Activated CD4-positive, alpha-beta T cell treated with anti-CD3 and anti-CD28 coated beads, Interleukin-2, amount 10 ng/mL, durations not matched to agents 7 days and 5 days (primary cell): ENCODE measurements at regions not wholly inside any gene's neighbourhood (a gene's known extent, or its start where the extent isn't known, plus 50 kb on each side); places are given as distances from the start of the nearest gene placed in this dataset.
"Not testable (repeated sequence)": the region's sequence is repeated elsewhere in the genome, so short reads cannot be mapped to it uniquely, and the experiment has no call there.

Source experiments
- CTCF ChIA-PET: fragments of 350-600 bp; sonication (Branson Sonifier 250); formaldehyde crosslinking; loops from one replicate; lab custom pipeline; 2021; ENCODE audit warnings: antibody characterized with exemption; lab: Charles Lee
- POLR2A ChIA-PET: fragments of 350-600 bp; sonication (Branson Sonifier 250); formaldehyde crosslinking; loops from one replicate; lab custom pipeline; 2021; ENCODE audit warnings: antibody characterized with exemption; lab: Charles Lee
- DNase-seq: peaks from one replicate; pipeline ENCODE4 v3.0.0-alpha.2; 2020
- H3K27ac Mint-ChIP-seq: one replicate; pipeline ENCODE4 v1.8.0; 2021; ENCODE audit warnings: mild to moderate bottlenecking, moderate library complexity, mixed read lengths
- H3K27me3 Mint-ChIP-seq: one replicate; pipeline ENCODE4 v1.8.0; 2021; ENCODE audit warnings: mixed read lengths
- H3K36me3 Mint-ChIP-seq: one replicate; pipeline ENCODE4 v1.8.0; 2021; ENCODE audit warnings: low read depth, mixed read lengths
- H3K4me1 Mint-ChIP-seq: one replicate; pipeline ENCODE4 v1.8.0; 2021; ENCODE audit warnings: mixed read lengths
- H3K4me3 Mint-ChIP-seq: one replicate; pipeline ENCODE4 v1.8.0; 2021; ENCODE audit warnings: mild to moderate bottlenecking, moderate library complexity, mixed read lengths
- H3K9me3 Mint-ChIP-seq: one replicate; pipeline ENCODE4 v1.8.0; 2021; ENCODE audit warnings: mixed read lengths

DNA sequence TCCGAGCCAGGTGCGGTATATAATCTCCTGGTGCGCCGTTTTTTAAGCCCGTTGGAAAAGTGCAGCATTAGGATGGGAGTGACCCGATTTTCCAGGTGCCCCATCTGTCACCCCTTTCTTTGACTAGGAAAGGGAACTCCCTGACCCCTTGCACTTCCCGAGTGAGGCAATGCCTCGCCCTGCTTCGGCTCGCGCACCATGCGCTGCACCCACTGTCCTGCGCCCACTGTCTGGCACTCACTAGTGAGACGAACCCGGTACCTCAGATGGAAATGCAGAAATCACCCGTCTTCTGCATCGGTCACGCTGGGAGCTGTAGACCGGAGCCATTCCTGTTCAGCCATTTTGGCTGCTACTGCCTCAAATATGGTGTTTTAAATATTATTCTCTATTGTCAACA, 198.0 kb downstream of the MEIS1 start:
- H3K4me1 Mint-ChIP-seq, H3K9me3 Mint-ChIP-seq, H3K27me3 Mint-ChIP-seq, H3K27ac Mint-ChIP-seq, H3K36me3 Mint-ChIP-seq, DNase-seq, CTCF ChIA-PET, H3K4me3 Mint-ChIP-seq, POLR2A ChIA-PET: not testable (repeated sequence)

DNA sequence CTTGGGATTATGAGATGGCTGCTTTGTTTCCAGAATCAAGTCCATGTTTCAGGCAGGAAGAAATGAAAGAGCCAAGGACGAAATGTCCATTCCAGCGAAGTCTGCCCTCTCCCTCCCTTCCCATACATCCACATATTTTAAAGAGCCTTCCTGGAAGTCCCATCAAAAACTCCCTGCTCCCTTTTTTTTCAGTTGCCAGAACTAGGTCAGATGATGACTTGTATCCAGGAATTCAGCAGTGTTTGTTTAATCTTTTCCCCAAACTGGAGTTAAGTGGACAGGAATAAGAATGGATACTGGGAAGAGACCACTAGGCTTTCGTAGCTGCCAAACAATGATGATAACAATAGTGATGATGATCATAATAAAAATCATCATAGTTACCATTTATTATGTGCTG, 198.7 kb downstream of the MEIS1 start:
- POLR2A ChIA-PET, result no interaction called here
- H3K27ac Mint-ChIP-seq, result no peak overlapping the region
- no peak for DNase-seq

DNA sequence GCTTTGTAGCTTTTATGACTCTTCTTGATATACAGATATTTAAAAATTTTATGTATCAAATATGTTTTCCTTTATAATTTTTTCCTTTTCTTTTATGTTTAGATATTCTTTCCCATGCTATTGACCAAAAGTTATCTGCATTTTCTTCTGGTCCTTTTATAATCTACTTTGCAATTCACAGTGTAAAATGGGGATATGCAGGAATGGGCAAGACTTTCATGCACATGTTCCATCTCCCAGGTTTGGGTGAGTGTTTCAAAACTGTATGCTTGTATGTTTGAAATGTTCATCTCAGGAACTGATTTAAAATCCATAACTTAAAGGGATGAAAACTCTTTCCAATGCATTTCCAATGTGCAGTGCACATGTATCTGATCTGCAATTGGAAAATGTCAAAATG, 199.9 kb downstream of the MEIS1 start:
- ChIA-PET POLR2A (no interaction called here), CTCF (no interaction called here)
- Mint-ChIP-seq H3K36me3 (no peaks in the 10 kb centered on the region), H3K4me3 (no peak overlapping the region), H3K27ac (no peak overlapping the region), H3K4me1 (no peaks in the 10 kb centered on the region), H3K27me3 (no peaks in the 10 kb centered on the region), H3K9me3 (peaks cover 2% of the 10 kb centered on the region)
- DNase-seq, result no peak

More for the DNA sequence above, 198.7 kb downstream of the MEIS1 start:
- H3K36me3 Mint-ChIP-seq, result no peaks in the 10 kb centered on the region
- H3K27me3 Mint-ChIP-seq, result no peaks in the 10 kb centered on the region
- CTCF ChIA-PET, result no interaction called here
- no peaks in the 10 kb centered on the region for H3K4me1 Mint-ChIP-seq
- no peak overlapping the region for H3K4me3 Mint-ChIP-seq
- H3K9me3 Mint-ChIP-seq, result peaks cover 2% of the 10 kb centered on the region

DNA sequence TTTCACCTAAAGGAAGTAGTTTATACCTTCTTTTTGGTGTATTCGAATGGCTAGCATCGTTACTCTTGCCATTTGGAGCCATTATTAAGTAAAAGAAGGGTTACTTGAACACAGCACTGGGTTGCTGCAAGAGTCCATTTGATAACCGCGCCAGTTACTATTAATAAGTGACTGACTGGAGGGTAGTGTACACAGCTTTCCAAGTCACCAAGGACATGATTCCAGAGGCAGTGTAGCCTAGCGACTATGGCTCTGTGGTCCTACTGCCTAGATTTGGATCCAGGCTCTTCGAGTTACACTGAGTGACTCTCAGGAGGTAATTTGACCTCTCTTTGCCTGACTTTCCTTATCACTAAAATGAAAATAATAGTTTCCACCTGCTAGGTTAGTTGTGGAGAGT, 206.8 kb downstream of the MEIS1 start:
- no peak for DNase-seq
- ChIA-PET CTCF (no interaction called here), POLR2A (no interaction called here)
- no peaks in the 10 kb centered on the region for H3K36me3 Mint-ChIP-seq
- no peak overlapping the region for H3K27ac Mint-ChIP-seq
- H3K4me1 Mint-ChIP-seq, result no peaks in the 10 kb centered on the region
- no peaks in the 10 kb centered on the region for H3K27me3 Mint-ChIP-seq
- H3K9me3 Mint-ChIP-seq, result no peaks in the 10 kb centered on the region
- H3K4me3 Mint-ChIP-seq, result no peak overlapping the region

DNA sequence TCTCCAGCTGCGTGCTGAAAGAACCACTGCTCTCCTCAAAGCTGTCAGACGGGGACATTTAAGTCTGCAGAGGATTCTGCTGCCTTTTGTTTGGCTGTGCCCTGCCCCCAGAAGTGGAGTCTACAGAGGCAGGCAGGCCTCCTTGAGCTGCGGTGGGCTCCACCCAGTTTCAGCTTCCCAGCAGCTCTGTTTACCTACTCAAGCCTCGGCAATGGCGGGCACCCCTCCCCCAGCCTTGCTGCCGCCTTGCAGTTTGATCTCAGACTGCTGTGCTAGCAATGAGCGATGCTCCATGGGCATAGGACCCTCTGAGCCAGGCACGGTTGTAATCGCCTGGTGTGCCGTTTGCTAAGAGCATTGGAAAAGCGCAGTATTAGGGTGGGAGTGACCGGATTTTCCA, 213.2 kb downstream of the MEIS1 start:
- H3K4me3 Mint-ChIP-seq, H3K4me1 Mint-ChIP-seq, H3K27me3 Mint-ChIP-seq, DNase-seq, POLR2A ChIA-PET, H3K9me3 Mint-ChIP-seq, H3K27ac Mint-ChIP-seq, CTCF ChIA-PET, H3K36me3 Mint-ChIP-seq: not testable (repeated sequence)

DNA sequence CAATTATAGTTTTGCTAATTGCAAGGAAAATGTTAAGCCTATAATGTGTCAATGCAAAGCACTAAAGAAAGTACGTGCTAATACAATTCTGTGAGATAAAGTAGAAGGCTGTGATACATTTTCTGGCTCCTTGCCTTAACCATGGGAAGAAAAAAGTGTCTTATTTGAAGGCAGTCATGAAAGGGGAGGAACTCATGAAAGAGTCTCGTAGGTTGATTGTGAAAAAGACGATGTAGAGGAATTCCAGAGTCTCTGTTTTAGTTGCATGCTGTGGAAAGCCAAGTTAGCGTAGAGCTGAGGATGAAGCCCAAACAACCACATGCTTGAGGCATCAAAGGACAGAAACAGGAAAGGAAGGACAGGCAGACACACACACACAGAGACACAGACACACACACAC, 214.1 kb downstream of the MEIS1 start:
- Mint-ChIP-seq H3K27me3 (no peaks in the 10 kb centered on the region), H3K9me3 (no peaks in the 10 kb centered on the region), H3K36me3 (no peaks in the 10 kb centered on the region), H3K4me3 (no peak overlapping the region), H3K27ac (no peak overlapping the region), H3K4me1 (no peaks in the 10 kb centered on the region)
- CTCF ChIA-PET, result no interaction called here
- DNase-seq, result no peak
- POLR2A ChIA-PET, result no interaction called here

DNA sequence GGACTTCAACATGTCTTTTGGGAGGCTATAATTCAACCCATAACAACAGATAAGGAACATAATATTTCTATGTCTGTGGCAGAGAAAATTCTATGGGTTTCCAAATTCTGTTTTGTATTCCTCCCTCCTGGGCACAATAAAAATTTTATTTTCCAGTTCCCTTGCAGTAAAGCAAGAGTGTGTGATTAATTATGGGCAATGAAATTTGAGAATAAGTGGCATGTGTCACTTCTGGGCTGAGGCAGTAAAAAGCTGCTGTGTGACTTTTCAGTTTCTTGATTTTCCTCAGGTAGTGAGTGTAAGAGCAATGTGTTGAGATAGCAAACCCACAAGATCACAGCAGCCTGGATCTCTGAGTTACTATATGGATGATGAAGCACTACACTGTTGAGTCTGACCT, 216.4 kb downstream of the MEIS1 start:
- no peak overlapping the region for H3K27ac Mint-ChIP-seq
- no peak overlapping the region for H3K4me3 Mint-ChIP-seq
- DNase-seq, result no peak
- CTCF ChIA-PET, result no interaction called here
- POLR2A ChIA-PET, result no interaction called here
- no peaks in the 10 kb centered on the region for H3K9me3 Mint-ChIP-seq
- no peaks in the 10 kb centered on the region for H3K27me3 Mint-ChIP-seq
- H3K4me1 Mint-ChIP-seq, result no peaks in the 10 kb centered on the region
- no peaks in the 10 kb centered on the region for H3K36me3 Mint-ChIP-seq

DNA sequence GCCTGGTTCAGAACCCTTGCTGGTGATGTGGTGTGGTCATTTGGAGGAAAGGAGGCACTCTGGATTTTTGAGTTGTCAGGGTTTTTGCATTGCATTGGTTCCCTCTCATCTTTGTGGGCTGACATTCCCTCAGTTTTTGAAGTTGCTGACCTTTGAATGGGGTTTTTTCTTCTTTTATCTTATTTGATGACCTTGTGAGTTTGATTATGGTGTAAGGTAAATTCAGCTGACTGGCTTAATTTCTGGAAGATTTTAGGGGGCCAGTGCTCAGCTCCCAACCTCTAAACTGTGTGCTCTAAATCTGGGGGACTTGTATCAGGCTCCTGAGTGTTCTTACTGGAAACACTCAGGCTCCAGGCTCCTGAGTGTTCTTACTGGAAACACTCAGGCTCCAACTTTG, 225.9 kb downstream of the MEIS1 start:
- no peaks in the 10 kb centered on the region for H3K4me1 Mint-ChIP-seq
- no peaks in the 10 kb centered on the region for H3K9me3 Mint-ChIP-seq
- ChIA-PET CTCF (no interaction called here), POLR2A (no interaction called here)
- no peaks in the 10 kb centered on the region for H3K27me3 Mint-ChIP-seq
- no peak overlapping the region for H3K27ac Mint-ChIP-seq
- H3K36me3 Mint-ChIP-seq, result no peaks in the 10 kb centered on the region
- no peak overlapping the region for H3K4me3 Mint-ChIP-seq
- no peak for DNase-seq

DNA sequence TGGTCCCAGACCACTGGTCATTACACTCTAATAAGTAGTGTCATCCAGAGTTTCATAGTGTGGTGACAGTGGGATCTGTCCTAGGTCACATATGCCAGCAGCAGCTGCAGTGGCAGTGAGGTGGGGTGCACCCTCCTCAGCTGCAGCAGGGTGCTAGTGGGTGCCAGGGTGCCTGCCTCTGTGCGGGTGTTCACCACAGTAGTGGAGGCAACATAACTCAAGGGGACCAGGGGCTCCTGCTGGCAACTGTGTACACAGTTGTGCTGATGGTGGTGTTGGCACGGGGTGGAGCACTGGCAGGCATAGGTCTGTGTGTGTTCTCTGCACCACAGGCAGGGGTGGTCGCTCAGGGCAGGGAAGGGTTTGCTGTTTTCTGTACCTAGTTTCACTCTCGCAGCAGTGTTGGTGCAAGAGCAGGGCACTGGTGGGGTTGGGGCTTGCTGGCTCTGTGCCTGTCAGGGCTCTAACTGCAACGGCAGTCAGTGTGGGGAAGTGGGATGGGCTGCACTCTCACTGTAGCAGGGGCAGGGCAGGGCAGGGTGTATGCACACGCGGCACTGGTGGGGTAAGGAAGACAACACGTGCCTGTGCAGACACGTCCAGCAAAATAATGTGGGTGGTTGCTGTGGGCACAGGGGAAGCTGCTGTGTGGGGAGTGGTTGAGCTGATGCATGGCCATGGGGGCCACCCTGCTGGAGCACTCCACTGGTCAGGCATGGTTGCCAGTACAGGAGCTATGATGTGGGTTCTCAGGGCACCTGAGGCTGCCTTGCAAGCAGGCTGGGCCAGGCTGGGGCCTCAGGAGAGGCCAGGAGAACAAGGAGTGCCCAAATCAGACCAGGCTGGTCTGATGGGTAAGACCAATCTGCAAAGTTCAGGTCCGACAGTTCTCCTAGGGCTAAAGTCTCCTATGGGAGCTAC, 226.6 kb downstream of the MEIS1 start:
- DNase-seq, result no peak
- H3K27ac Mint-ChIP-seq, result no peak overlapping the region
- no peaks in the 10 kb centered on the region for H3K9me3 Mint-ChIP-seq
- H3K4me1 Mint-ChIP-seq, result no peaks in the 10 kb centered on the region
- POLR2A ChIA-PET, result no interaction called here
- no peaks in the 10 kb centered on the region for H3K36me3 Mint-ChIP-seq
- CTCF ChIA-PET, result no interaction called here
- no peak overlapping the region for H3K4me3 Mint-ChIP-seq
- H3K27me3 Mint-ChIP-seq, result no peaks in the 10 kb centered on the region

DNA sequence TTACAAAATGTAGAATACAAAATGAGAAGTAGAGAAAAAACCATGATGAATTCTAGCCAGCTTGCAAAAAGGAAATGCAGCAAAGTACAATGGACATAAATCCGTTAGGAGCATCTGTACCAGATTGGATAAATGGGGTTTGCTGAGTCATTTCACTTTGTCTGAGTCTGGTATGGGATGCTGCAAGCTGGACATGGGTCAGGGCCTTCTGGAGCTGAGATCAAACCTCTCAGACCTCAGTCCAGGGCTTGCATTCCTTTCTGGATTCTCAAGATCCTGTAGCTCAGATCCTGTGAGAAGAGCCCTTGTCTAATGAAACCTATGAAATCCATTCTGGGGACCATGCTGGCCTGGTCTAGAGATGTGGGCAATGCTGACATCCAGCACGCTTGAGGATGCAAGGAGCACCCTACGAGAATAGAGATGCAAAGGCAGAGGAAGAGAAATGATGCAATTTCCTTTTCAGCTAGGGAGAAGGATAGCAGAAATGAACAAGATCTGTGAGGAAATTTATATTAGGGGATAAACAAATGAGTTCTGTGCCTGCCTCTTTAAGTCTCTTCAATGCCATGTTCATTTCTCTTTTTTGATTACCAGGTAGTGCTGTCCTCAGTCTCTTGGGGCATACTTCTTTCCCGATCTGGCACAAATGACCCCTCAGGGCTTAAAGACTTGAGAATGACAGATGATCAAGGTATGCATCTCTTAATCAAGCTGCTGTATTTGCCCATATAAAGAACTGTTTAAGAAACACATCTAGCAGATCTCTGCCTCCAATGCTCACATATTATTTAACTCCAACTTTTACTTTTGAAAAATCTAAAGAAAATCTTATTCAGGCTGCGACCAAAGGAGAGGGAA, 230.4 kb downstream of the MEIS1 start:
- CTCF ChIA-PET, result no interaction called here
- H3K4me3 Mint-ChIP-seq, result no peak overlapping the region
- H3K36me3 Mint-ChIP-seq, result no peaks in the 10 kb centered on the region
- no peak overlapping the region for H3K27ac Mint-ChIP-seq
- no peaks in the 10 kb centered on the region for H3K27me3 Mint-ChIP-seq
- no peak for DNase-seq
- no peaks in the 10 kb centered on the region for H3K4me1 Mint-ChIP-seq
- POLR2A ChIA-PET, result no interaction called here
- no peaks in the 10 kb centered on the region for H3K9me3 Mint-ChIP-seq

DNA sequence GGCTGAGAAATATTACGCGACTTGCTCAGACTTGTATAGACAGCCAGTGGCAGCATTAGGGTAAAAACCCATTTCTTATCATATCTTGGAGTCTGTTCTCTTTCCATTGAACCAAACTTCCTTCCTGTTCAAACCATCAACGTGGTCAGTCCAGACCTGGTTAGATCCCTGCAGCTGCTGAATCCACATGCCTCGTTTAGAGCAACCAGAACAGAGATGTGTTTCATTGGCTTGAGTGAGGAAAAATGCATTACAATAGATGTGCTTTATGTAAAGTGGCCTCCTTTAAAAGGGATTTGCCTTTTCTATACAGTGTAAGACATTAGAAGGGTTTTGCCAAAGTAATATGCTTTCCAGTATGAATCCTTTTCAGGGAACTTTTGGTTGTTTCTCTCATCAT, 232.4 kb downstream of the MEIS1 start:
- POLR2A ChIA-PET, result no interaction called here
- CTCF ChIA-PET, result no interaction called here
- no peaks in the 10 kb centered on the region for H3K4me1 Mint-ChIP-seq
- no peak for DNase-seq
- H3K27me3 Mint-ChIP-seq, result no peaks in the 10 kb centered on the region
- no peaks in the 10 kb centered on the region for H3K36me3 Mint-ChIP-seq
- no peak overlapping the region for H3K4me3 Mint-ChIP-seq
- H3K9me3 Mint-ChIP-seq, result no peaks in the 10 kb centered on the region
- H3K27ac Mint-ChIP-seq, result no peak overlapping the region

DNA sequence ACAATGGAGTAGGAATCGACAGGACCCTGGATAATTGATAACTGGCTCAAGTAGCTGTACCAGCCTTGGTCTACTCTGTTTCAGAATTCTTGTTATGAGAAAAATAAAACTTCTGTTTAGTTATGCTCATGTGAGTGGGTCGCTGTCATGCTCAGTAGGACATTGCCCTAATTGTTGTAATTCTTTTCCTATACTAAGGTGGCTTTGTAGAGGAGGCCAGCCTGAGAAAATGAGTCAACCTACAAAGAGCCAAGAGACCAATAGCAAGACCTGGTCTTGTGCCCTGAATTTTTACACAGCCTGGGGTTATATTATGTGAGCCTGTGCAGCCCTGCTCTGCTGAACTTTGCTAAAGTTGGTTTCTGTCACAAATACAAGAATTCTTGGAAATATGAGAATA, 238.4 kb downstream of the MEIS1 start:
- CTCF ChIA-PET, result no interaction called here
- Mint-ChIP-seq H3K4me3 (no peak overlapping the region), H3K36me3 (no peaks in the 10 kb centered on the region), H3K27me3 (no peaks in the 10 kb centered on the region), H3K27ac (no peak overlapping the region), H3K4me1 (no peaks in the 10 kb centered on the region), H3K9me3 (no peaks in the 10 kb centered on the region)
- POLR2A ChIA-PET, result no interaction called here
- no peak for DNase-seq

DNA sequence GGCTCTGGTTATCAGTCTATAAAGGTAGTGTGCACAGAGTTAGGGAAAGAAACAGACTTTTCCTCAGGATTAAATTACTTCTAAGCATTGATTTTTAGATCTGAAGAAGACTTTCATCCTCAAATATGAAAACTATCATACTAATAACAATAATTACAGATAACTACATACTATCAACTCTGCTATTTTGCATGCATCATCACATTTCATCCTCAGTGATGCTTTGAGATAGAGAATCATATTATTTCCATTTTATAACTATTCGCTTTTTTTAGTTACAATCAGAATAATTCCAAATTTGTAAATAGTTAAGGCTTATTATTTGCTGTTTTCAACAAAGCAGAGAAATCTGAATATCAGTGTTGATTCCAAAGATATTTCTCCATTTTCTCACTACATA, 239.2 kb downstream of the MEIS1 start:
- no peaks in the 10 kb centered on the region for H3K9me3 Mint-ChIP-seq
- no peaks in the 10 kb centered on the region for H3K36me3 Mint-ChIP-seq
- H3K27ac Mint-ChIP-seq, result no peak overlapping the region
- ChIA-PET CTCF (no interaction called here), POLR2A (no interaction called here)
- no peaks in the 10 kb centered on the region for H3K4me1 Mint-ChIP-seq
- no peaks in the 10 kb centered on the region for H3K27me3 Mint-ChIP-seq
- H3K4me3 Mint-ChIP-seq, result no peak overlapping the region
- DNase-seq, result no peak
